HepG2 (cell line): ENCODE measurements at regions not wholly inside any gene's neighbourhood (a gene's known extent, or its start where the extent isn't known, plus 50 kb on each side); places are given as distances from the start of the nearest gene placed in this dataset.

Source experiments
- GLI4 ChIP-seq: sonication (generic); formaldehyde crosslinking; IDR thresholded peaks from 2 replicates; pipeline ENCODE4 v1.5.1; 2020; ENCODE audit warnings: missing genetic modification reagents, mild to moderate bottlenecking, moderate library complexity, borderline replicate concordance
- HOXD1 ChIP-seq: sonication (generic); formaldehyde crosslinking; IDR thresholded peaks from 2 replicates; pipeline ENCODE4 v1.5.0; 2020; ENCODE audit warnings: missing genetic modification reagents
- RORA ChIP-seq: sonication (generic); formaldehyde crosslinking; IDR thresholded peaks from 2 replicates; pipeline ENCODE4 v1.5.0; 2020; ENCODE audit warnings: mild to moderate bottlenecking, missing genetic modification reagents, moderate library complexity
- SMC3 ChIP-seq: IDR thresholded peaks from 2 replicates; pipeline ENCODE4 v1.6.1; 2011; ENCODE audit warnings: low read length, improper control_type of control experiment
- SOX13 ChIP-seq, 3 experiments: fragments of 450-650 bp in 1 of 3; sonication (generic) in 1 of 3; formaldehyde crosslinking in 1 of 3; IDR thresholded peaks in 2 of 3; conservative IDR thresholded peaks in 1 of 3; 2 replicates each; pipeline versions ENCODE4 v1.5.0 to v1.6.1; 2016 to 2020; ENCODE audit warnings: antibody characterized with exemption in 1 of 3, mild to moderate bottlenecking in 1 of 3, missing compliant biosample characterization in 1 of 3, missing genetic modification reagents in 1 of 3, moderate library complexity in 1 of 3
- TCF12 ChIP-seq, 2 experiments: fragments of 450-650 bp in 1 of 2; sonication (generic) in 1 of 2; formaldehyde crosslinking in 1 of 2; IDR thresholded peaks; 2 replicates each; pipeline versions ENCODE4 v1.6.1 to v1.8.0; 2017 to 2022; ENCODE audit warnings: antibody characterized with exemption in 1 of 2, mild to moderate bottlenecking in 1 of 2, missing genetic modification reagents in 1 of 2, moderate library complexity in 1 of 2
- WIZ ChIP-seq: sonication (generic); formaldehyde crosslinking; IDR thresholded peaks from 2 replicates; pipeline ENCODE4 v1.5.1; 2020; ENCODE audit warnings: mild to moderate bottlenecking, missing genetic modification reagents
- ZFP36L2 ChIP-seq: sonication (generic); formaldehyde crosslinking; IDR thresholded peaks from 2 replicates; pipeline ENCODE4 v1.4.0; 2020; ENCODE audit warnings: missing genetic modification reagents
- ZFP37 ChIP-seq: sonication (generic); formaldehyde crosslinking; IDR thresholded peaks from 2 replicates; pipeline ENCODE4 v1.4.0; 2020; ENCODE audit warnings: missing genetic modification reagents, borderline replicate concordance
- ZMYM2 ChIP-seq: sonication (generic); formaldehyde crosslinking; IDR thresholded peaks from 2 replicates; pipeline ENCODE4 v1.8.0; 2022; ENCODE audit warnings: mild to moderate bottlenecking, missing genetic modification reagents
- ZNF296 ChIP-seq: sonication (generic); formaldehyde crosslinking; conservative IDR thresholded peaks from 2 replicates; pipeline ENCODE4 v1.5.0; 2020; ENCODE audit warnings: mild to moderate bottlenecking, missing genetic modification reagents
- ZNF549 ChIP-seq: sonication (generic); formaldehyde crosslinking; IDR thresholded peaks from 2 replicates; pipeline ENCODE4 v1.5.0; 2020; ENCODE audit warnings: missing genetic modification reagents
- ZNF703 ChIP-seq: sonication (generic); formaldehyde crosslinking; IDR thresholded peaks from 2 replicates; pipeline ENCODE4 v1.5.1; 2020; ENCODE audit warnings: missing genetic modification reagents, mild to moderate bottlenecking, moderate library complexity, borderline replicate concordance
- TF ChIP-seq, protein P1 (sequence below): sonication (generic); formaldehyde crosslinking; IDR thresholded peaks from 2 replicates; pipeline ENCODE4 v1.4.0; 2020; ENCODE audit warnings: missing genetic modification reagents, borderline replicate concordance
- TF ChIP-seq, protein P2 (sequence below): sonication (generic); formaldehyde crosslinking; IDR thresholded peaks from 2 replicates; pipeline ENCODE4 v1.5.0; 2020; ENCODE audit warnings: mild to moderate bottlenecking, missing genetic modification reagents, moderate library complexity
- TF ChIP-seq, protein P3 (sequence below): sonication (generic); formaldehyde crosslinking; IDR thresholded peaks from 2 replicates; pipeline ENCODE4 v1.5.0; 2020; ENCODE audit warnings: missing genetic modification reagents
- TF ChIP-seq, protein P4 (sequence below): IDR thresholded peaks from 2 replicates; pipeline ENCODE4 v1.6.1; 2016
- TF ChIP-seq, protein P5 (sequence below): sonication (generic); formaldehyde crosslinking; IDR thresholded peaks from 2 replicates; pipeline ENCODE4 v1.5.1; 2020; ENCODE audit warnings: mild to moderate bottlenecking, missing genetic modification reagents, moderate library complexity

DNA sequence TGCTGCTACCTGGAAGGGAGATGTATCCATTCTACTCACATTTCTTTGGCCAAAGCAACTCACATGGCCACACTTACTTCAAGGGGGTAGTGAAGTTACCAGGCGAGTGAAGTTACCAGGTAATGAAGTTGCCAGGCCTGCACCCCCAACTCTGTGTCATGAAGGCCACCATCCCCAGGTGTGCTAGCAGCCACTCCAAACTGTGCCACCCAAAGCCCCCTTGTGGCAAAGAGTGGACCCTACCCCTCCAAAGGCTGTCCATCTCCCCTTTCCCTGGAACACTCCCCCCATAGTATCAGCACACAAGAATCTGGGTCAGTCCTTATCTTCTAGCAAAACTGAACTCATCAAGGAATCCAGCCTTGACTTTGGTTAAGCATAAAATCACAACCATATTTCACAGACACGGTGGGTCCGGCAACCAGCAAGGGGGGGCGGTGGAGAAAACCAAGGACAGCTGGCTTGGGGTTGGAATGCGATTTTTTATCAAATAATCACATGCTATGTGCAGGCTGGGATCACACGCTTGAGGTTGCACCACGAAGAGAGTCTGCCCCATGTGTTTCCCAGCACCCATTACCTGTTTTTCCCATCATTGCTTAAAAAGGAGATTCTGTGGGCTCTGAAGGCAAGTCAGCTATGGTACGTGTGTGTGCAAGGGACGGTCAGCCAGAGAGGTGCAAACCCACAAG is 60.9 kb downstream of the ZFP36L2 start (continued):
- TF ChIP-seq, protein P1, sequence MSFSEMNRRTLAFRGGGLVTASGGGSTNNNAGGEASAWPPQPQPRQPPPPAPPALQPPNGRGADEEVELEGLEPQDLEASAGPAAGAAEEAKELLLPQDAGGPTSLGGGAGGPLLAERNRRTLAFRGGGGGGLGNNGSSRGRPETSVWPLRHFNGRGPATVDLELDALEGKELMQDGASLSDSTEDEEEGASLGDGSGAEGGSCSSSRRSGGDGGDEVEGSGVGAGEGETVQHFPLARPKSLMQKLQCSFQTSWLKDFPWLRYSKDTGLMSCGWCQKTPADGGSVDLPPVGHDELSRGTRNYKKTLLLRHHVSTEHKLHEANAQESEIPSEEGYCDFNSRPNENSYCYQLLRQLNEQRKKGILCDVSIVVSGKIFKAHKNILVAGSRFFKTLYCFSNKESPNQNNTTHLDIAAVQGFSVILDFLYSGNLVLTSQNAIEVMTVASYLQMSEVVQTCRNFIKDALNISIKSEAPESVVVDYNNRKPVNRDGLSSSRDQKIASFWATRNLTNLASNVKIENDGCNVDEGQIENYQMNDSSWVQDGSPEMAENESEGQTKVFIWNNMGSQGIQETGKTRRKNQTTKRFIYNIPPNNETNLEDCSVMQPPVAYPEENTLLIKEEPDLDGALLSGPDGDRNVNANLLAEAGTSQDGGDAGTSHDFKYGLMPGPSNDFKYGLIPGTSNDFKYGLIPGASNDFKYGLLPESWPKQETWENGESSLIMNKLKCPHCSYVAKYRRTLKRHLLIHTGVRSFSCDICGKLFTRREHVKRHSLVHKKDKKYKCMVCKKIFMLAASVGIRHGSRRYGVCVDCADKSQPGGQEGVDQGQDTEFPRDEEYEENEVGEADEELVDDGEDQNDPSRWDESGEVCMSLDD (CRISPR knock-in tag): no peak
- TF ChIP-seq ZNF549: no peak
- TF ChIP-seq, protein P2, sequence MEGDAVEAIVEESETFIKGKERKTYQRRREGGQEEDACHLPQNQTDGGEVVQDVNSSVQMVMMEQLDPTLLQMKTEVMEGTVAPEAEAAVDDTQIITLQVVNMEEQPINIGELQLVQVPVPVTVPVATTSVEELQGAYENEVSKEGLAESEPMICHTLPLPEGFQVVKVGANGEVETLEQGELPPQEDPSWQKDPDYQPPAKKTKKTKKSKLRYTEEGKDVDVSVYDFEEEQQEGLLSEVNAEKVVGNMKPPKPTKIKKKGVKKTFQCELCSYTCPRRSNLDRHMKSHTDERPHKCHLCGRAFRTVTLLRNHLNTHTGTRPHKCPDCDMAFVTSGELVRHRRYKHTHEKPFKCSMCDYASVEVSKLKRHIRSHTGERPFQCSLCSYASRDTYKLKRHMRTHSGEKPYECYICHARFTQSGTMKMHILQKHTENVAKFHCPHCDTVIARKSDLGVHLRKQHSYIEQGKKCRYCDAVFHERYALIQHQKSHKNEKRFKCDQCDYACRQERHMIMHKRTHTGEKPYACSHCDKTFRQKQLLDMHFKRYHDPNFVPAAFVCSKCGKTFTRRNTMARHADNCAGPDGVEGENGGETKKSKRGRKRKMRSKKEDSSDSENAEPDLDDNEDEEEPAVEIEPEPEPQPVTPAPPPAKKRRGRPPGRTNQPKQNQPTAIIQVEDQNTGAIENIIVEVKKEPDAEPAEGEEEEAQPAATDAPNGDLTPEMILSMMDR (CRISPR knock-in tag): peak; percentile 59
- TF ChIP-seq, protein P3, sequence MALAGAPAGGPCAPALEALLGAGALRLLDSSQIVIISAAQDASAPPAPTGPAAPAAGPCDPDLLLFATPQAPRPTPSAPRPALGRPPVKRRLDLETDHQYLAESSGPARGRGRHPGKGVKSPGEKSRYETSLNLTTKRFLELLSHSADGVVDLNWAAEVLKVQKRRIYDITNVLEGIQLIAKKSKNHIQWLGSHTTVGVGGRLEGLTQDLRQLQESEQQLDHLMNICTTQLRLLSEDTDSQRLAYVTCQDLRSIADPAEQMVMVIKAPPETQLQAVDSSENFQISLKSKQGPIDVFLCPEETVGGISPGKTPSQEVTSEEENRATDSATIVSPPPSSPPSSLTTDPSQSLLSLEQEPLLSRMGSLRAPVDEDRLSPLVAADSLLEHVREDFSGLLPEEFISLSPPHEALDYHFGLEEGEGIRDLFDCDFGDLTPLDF: no peak
- TF ChIP-seq, protein P4, sequence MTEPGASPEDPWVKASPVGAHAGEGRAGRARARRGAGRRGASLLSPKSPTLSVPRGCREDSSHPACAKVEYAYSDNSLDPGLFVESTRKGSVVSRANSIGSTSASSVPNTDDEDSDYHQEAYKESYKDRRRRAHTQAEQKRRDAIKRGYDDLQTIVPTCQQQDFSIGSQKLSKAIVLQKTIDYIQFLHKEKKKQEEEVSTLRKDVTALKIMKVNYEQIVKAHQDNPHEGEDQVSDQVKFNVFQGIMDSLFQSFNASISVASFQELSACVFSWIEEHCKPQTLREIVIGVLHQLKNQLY (CRISPR knock-in tag): no peak
- no peak for TF ChIP-seq ZFP36L2 (CRISPR knock-in tag)
- no peak for TF ChIP-seq HOXD1 (CRISPR knock-in tag)
- TF ChIP-seq ZFP37 (CRISPR knock-in tag): no peak
- TF ChIP-seq RORA (CRISPR knock-in tag): no peak
- TF ChIP-seq ZNF296 (CRISPR knock-in tag): no peak
- no peak for TF ChIP-seq ZNF703
- no peak for TF ChIP-seq GLI4 (CRISPR knock-in tag)
- TF ChIP-seq ZMYM2: no peak
- TF ChIP-seq SMC3: peak; percentile 28; the same call in 1 of the 2 replicates
- TF ChIP-seq SOX13 (IDR thresholded peaks at IDR 0.05): no peak
- 0 out of 4 replicates have a peak, but pooled peaks of 1 of the 2 experiments have one; percentile 10 for TF ChIP-seq SOX13 (CRISPR knock-in tag; conservative IDR thresholded peaks at IDR 0.05 in 1 of 2, IDR thresholded peaks at IDR 0.05 in 1 of 2)
- TF ChIP-seq WIZ: no peak
- no peak for TF ChIP-seq TCF12 (IDR thresholded peaks at IDR 0.05)
- TF ChIP-seq TCF12 (CRISPR knock-in tag; IDR thresholded peaks at IDR 0.05): no peak
- TF ChIP-seq, protein P5, sequence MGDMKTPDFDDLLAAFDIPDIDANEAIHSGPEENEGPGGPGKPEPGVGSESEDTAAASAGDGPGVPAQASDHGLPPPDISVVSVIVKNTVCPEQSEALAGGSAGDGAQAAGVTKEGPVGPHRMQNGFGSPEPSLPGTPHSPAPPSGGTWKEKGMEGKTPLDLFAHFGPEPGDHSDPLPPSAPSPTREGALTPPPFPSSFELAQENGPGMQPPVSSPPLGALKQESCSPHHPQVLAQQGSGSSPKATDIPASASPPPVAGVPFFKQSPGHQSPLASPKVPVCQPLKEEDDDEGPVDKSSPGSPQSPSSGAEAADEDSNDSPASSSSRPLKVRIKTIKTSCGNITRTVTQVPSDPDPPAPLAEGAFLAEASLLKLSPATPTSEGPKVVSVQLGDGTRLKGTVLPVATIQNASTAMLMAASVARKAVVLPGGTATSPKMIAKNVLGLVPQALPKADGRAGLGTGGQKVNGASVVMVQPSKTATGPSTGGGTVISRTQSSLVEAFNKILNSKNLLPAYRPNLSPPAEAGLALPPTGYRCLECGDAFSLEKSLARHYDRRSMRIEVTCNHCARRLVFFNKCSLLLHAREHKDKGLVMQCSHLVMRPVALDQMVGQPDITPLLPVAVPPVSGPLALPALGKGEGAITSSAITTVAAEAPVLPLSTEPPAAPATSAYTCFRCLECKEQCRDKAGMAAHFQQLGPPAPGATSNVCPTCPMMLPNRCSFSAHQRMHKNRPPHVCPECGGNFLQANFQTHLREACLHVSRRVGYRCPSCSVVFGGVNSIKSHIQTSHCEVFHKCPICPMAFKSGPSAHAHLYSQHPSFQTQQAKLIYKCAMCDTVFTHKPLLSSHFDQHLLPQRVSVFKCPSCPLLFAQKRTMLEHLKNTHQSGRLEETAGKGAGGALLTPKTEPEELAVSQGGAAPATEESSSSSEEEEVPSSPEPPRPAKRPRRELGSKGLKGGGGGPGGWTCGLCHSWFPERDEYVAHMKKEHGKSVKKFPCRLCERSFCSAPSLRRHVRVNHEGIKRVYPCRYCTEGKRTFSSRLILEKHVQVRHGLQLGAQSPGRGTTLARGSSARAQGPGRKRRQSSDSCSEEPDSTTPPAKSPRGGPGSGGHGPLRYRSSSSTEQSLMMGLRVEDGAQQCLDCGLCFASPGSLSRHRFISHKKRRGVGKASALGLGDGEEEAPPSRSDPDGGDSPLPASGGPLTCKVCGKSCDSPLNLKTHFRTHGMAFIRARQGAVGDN (CRISPR knock-in tag): peak; percentile 33
